NCI-H146 (cell line): ENCODE measurements at regions not wholly inside any gene's neighbourhood (a gene's known extent, or its start where the extent isn't known, plus 50 kb on each side); places are given as distances from the start of the nearest gene placed in this dataset.

Experiments used
- DNase-seq: peaks from one replicate; lab custom pipeline; 2025; lab: John Stamatoyannopoulos, UW

GRCh38 chr18:78213361-78213994 is 766.1 kb upstream of the SALL3 start:
- no peak for DNase-seq

GRCh38 chr18:78221496-78221895 is 758.1 kb upstream of the SALL3 start:
- no peak for DNase-seq

GRCh38 chr18:78228974-78229373 is 750.6 kb upstream of the SALL3 start:
- DNase-seq = peak; percentile 26

GRCh38 chr18:78230911-78231310 is 748.7 kb upstream of the SALL3 start:
- no peak for DNase-seq

- no peak for DNase-seq
These were observed 747.4 kb upstream of the SALL3 start for GRCh38 chr18:78232196-78232595.

- DNase-seq = no peak
These were observed 741.8 kb upstream of the SALL3 start for GRCh38 chr18:78237864-78238263.

- DNase-seq = peak; percentile 55
These were observed 741.1 kb upstream of the SALL3 start for GRCh38 chr18:78238404-78239089.

GRCh38 chr18:78239090-78239457 is 740.5 kb upstream of the SALL3 start:
- peak; percentile 31 for DNase-seq

GRCh38 chr18:78240101-78240500 is 739.5 kb upstream of the SALL3 start:
- DNase-seq = no peak

- DNase-seq = no peak
These were observed 738.9 kb upstream of the SALL3 start for GRCh38 chr18:78240627-78241252.

GRCh38 chr18:78241535-78242253 is 737.9 kb upstream of the SALL3 start:
- DNase-seq = no peak

- no peak for DNase-seq
These were observed 737.4 kb upstream of the SALL3 start for GRCh38 chr18:78242254-78242643.

- no peak for DNase-seq
These were observed 736.8 kb upstream of the SALL3 start for GRCh38 chr18:78242806-78243205.

GRCh38 chr18:78244779-78245178 is 734.8 kb upstream of the SALL3 start:
- DNase-seq = no peak

GRCh38 chr18:78245451-78245850 is 734.2 kb upstream of the SALL3 start:
- no peak for DNase-seq

GRCh38 chr18:78246050-78246449 is 733.6 kb upstream of the SALL3 start:
- no peak for DNase-seq

GRCh38 chr18:78246588-78246987 is 733.0 kb upstream of the SALL3 start:
- DNase-seq = no peak

GRCh38 chr18:78247615-78248289 is 731.9 kb upstream of the SALL3 start:
- no peak for DNase-seq

GRCh38 chr18:78255013-78255412 is 724.6 kb upstream of the SALL3 start:
- DNase-seq = no peak

- DNase-seq = no peak
These were observed 711.2 kb upstream of the SALL3 start for GRCh38 chr18:78268226-78268988.

GRCh38 chr18:78271790-78272189 is 707.8 kb upstream of the SALL3 start:
- peak; percentile 15 for DNase-seq

- DNase-seq = no peak
These were observed 705.7 kb upstream of the SALL3 start for GRCh38 chr18:78273876-78274275.
